IPS-18a (cell line): ENCODE measurements at regions not wholly inside any gene's neighbourhood (a gene's known extent, or its start where the extent isn't known, plus 50 kb on each side); places are given as distances from the start of the nearest gene placed in this dataset.

Experiments
- H3K27ac ChIP-seq: one replicate; pipeline ENCODE4 v1.5.1; 2013; ENCODE audit warnings: low read length
- H3K27me3 ChIP-seq: one replicate; pipeline ENCODE4 v1.6.1; 2013; ENCODE audit warnings: mild to moderate bottlenecking, low read length; ENCODE audit not compliant: control insufficient read depth, insufficient read depth
- H3K36me3 ChIP-seq: one replicate; pipeline ENCODE4 v1.6.1; 2013; ENCODE audit warnings: low read depth, low read length; ENCODE audit not compliant: control insufficient read depth
- H3K4me1 ChIP-seq: one replicate; pipeline ENCODE4 v1.6.1; 2013; ENCODE audit warnings: low read depth, low read length; ENCODE audit not compliant: control insufficient read depth
- H3K4me3 ChIP-seq: one replicate; pipeline ENCODE4 v1.5.1; 2013; ENCODE audit warnings: low read length
- H3K9ac ChIP-seq: one replicate; pipeline ENCODE4 v1.6.1; 2013; ENCODE audit warnings: mild to moderate bottlenecking, low read length, moderate library complexity
- H3K9me3 ChIP-seq: one replicate; pipeline ENCODE4 v1.6.1; 2013; ENCODE audit warnings: low read depth, low read length; ENCODE audit not compliant: control insufficient read depth

- Histone ChIP-seq H3K4me3 (no peak overlapping the region), H3K9ac (no peak overlapping the region)
These were observed 516.6 kb downstream of the PTPRC start for GRCh38 chr1:199155166-199156019.

GRCh38 chr1:199157494-199157893, 518.7 kb downstream of the PTPRC start:
- no peaks in the 10 kb centered on the region for H3K27me3 ChIP-seq
- H3K4me1 ChIP-seq = peaks cover 18% of the 10 kb centered on the region
- H3K9ac ChIP-seq = no peak overlapping the region
- H3K27ac ChIP-seq = no peak overlapping the region
- H3K36me3 ChIP-seq = no peaks in the 10 kb centered on the region
- no peaks in the 10 kb centered on the region for H3K9me3 ChIP-seq
- no peak overlapping the region for H3K4me3 ChIP-seq

More at GRCh38 chr1:199155166-199156019, 516.6 kb downstream of the PTPRC start:
- no peaks in the 10 kb centered on the region for H3K27me3 ChIP-seq
- peaks cover 20% of the 10 kb centered on the region for H3K4me1 ChIP-seq
- no peaks in the 10 kb centered on the region for H3K9me3 ChIP-seq
- H3K36me3 ChIP-seq = no peaks in the 10 kb centered on the region
- no peak overlapping the region for H3K27ac ChIP-seq

DNA sequence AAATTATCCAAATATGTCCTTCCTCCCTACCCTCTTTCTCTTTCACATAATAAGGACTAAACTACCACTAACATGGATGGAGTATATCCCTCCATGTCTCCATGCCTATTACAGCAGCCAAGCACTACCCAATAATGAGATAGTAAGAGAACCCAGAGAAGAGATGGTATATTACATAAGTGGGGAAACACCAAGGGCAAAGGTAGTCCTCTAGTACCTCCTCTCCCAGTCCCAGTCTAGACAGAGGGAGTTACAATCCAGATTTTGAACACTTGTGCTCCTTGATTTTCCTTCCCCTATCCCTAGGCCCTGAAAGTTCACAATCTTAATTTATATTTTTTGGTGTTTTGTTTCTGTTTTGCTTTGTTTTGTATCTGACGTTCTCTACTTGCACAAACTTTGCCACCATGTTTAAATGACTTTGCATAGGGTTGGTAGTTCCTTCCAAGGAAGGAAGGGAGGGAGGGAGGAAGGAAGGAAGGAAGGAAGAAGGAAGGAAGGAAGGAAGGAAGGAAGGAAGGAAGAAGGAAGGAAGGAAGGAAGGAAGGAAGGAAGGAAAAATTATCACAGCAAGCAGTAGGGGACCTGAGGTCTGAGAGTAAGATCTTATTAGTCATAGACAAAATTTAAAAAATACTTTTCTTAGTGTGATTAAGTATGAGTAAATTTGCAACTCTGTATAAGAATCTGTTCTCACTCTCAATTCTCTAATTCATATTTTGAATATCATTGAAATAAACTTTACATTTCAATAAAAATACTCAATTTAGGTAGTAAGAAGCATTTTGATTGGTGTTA, 521.9 kb downstream of the PTPRC start:
- no peak overlapping the region for H3K27ac ChIP-seq
- no peaks in the 10 kb centered on the region for H3K9me3 ChIP-seq
- no peaks in the 10 kb centered on the region for H3K27me3 ChIP-seq
- H3K36me3 ChIP-seq = no peaks in the 10 kb centered on the region
- no peak overlapping the region for H3K4me3 ChIP-seq
- H3K9ac ChIP-seq = no peak overlapping the region
- H3K4me1 ChIP-seq = peaks cover 13% of the 10 kb centered on the region

DNA sequence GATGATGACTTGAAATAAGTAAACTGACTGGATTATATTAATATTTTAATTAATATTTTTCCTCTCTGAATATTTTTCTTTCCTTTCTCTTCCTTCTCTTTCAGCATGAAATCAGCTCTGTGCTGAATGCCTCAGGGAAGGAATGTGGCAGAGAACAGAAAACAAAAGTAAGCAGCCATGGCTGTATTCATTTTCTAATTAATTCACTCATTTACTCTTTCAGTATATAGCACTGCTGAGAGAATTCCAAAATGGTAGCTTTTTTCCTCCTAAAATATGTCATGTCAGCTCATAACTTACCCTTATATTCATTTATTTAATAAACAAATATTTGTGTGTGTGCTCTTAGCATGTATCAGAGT, 522.5 kb downstream of the PTPRC start:
- Histone ChIP-seq H3K9ac (no peak overlapping the region), H3K9me3 (no peaks in the 10 kb centered on the region), H3K27ac (no peak overlapping the region)

DNA sequence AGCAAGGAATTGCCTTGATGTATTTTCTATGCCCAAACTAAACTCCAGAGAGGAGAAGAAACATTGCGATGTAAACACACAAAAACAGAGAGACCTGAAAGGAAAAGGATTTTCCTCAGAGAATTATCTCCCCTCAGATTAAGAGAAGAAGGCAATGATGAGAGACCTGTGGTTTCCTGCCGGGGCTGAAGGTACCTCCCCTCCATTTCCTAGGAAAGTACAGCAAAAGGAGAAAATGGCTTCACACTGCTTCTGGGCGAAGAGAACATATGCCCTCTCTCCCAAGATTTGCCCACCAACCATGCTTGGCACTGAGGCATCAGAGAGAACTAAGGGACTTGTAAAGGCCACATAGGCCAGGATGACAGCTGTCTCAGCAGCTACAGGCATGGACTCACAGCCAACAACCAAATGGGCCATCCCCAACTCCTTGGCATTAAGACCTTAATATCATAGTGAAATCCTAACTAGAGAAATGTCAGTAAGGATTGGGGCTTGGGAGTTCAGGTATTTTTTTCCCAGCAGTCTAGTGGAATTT, 523.0 kb downstream of the PTPRC start:
- Histone ChIP-seq H3K9me3 (no peaks in the 10 kb centered on the region), H3K9ac (no peak overlapping the region), H3K36me3 (no peaks in the 10 kb centered on the region), H3K27ac (no peak overlapping the region), H3K4me1 (peaks cover 11% of the 10 kb centered on the region), H3K4me3 (no peak overlapping the region), H3K27me3 (no peaks in the 10 kb centered on the region)

More for the DNA sequence above, 522.5 kb downstream of the PTPRC start:
- Histone ChIP-seq H3K4me1 (peaks cover 11% of the 10 kb centered on the region), H3K4me3 (no peak overlapping the region), H3K27me3 (no peaks in the 10 kb centered on the region), H3K36me3 (no peaks in the 10 kb centered on the region)

DNA sequence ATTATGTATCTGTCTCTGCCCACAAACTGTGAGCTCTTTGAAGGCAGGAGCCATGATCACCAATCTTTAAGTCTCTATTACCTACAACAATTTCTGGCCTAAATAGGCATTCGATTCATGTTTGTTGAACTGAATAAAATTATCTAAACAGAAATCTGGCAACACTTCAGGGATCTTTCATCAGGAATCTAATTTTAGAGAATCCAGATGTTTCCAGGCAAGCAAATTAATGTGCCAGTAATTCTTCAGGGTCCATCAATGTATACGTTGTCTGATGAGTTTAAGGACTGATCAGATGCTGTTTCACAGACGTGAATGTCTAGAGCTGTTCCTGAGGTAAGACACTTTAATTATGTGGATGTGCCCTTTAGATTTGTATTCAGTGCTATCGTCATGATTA, 524.4 kb downstream of the PTPRC start:
- Histone ChIP-seq H3K27me3 (no peaks in the 10 kb centered on the region), H3K4me1 (peaks cover 11% of the 10 kb centered on the region), H3K27ac (no peak overlapping the region), H3K4me3 (no peak overlapping the region), H3K9ac (no peak overlapping the region), H3K9me3 (no peaks in the 10 kb centered on the region), H3K36me3 (no peaks in the 10 kb centered on the region)

DNA sequence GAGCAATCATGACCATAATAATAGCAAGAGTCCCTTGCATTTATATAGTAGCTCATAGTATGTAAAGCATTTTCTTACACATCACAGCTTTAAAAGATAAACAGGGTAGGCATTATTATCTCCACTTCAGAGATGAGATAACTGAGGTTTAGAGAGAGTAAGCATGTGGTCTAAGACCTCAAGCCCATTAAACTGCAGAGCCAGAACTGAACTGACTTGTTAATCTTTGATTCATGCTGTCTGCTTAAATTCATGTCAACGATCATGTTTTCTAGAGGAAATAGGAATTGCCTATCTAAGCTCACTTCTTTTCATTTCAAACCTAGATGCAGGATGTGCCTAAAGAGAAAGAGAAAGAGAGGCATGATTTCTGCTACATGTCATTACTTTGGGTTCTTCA, 524.8 kb downstream of the PTPRC start:
- no peak overlapping the region for H3K4me3 ChIP-seq
- H3K27me3 ChIP-seq = no peaks in the 10 kb centered on the region
- H3K4me1 ChIP-seq = peaks cover 11% of the 10 kb centered on the region
- H3K9ac ChIP-seq = no peak overlapping the region
- H3K9me3 ChIP-seq = no peaks in the 10 kb centered on the region
- no peak overlapping the region for H3K27ac ChIP-seq
- no peaks in the 10 kb centered on the region for H3K36me3 ChIP-seq

GRCh38 chr1:199167460-199167859, 528.6 kb downstream of the PTPRC start:
- no peaks in the 10 kb centered on the region for H3K9me3 ChIP-seq
- H3K36me3 ChIP-seq = no peaks in the 10 kb centered on the region
- H3K27me3 ChIP-seq = no peaks in the 10 kb centered on the region
- no peak overlapping the region for H3K27ac ChIP-seq
- no peak overlapping the region for H3K9ac ChIP-seq
- H3K4me1 ChIP-seq = no peaks in the 10 kb centered on the region
- H3K4me3 ChIP-seq = no peak overlapping the region

DNA sequence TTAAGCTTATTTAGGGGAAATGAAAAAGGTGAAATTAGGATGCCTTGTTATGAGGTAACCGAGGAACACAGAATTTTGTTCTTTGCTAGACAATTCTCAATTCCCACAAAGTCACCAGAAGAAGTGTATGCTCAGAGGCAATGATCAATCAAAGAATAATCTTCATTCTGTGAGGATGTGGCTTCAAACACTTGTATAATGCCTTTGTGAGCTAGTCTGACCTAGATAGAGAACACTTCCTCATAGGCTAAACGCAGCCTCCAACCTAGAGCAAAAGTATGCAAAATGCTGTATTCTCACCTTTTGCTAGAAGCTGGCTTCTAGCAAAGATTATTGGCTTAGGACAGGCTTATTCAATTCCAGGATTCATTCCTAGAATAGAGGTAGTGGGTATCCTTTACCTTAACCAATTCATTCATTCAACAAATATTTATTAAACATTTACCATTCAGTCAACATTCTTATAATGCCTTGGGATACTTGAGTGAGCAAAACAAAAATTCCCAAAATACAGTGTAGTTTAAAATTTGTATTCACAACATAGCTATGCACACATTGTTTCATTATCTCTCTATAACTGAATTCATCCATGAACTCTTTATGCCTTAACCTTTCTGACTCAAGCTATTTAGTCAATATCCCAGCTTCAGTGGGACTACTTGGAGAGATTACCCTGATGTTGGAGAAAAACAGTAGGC, 530.2 kb downstream of the PTPRC start:
- Histone ChIP-seq H3K9ac (no peak overlapping the region), H3K9me3 (no peaks in the 10 kb centered on the region), H3K4me3 (no peak overlapping the region), H3K27ac (no peak overlapping the region), H3K27me3 (no peaks in the 10 kb centered on the region), H3K36me3 (no peaks in the 10 kb centered on the region), H3K4me1 (no peaks in the 10 kb centered on the region)

- H3K9me3 ChIP-seq = no peaks in the 10 kb centered on the region
- H3K36me3 ChIP-seq = no peaks in the 10 kb centered on the region
- H3K27ac ChIP-seq = no peak overlapping the region
- no peaks in the 10 kb centered on the region for H3K27me3 ChIP-seq
- H3K4me3 ChIP-seq = no peak overlapping the region
- H3K4me1 ChIP-seq = no peaks in the 10 kb centered on the region
- H3K9ac ChIP-seq = no peak overlapping the region
These were observed 531.9 kb downstream of the PTPRC start for GRCh38 chr1:199170711-199171110.
